ENCODE measurements at regions not wholly inside any gene's neighbourhood (a gene's known extent, or its start where the extent isn't known, plus 50 kb on each side); places are given as distances from the start of the nearest gene placed in this dataset.

- peaks cover 8% of the 10 kb centered on the region for H3K9me3 Mint-ChIP-seq
- no peak for TF ChIP-seq CTCF (IDR thresholded peaks at IDR 0.05)
- peaks cover 4% of the 10 kb centered on the region for H3K27me3 Mint-ChIP-seq (ENCODE audit: low read depth, poor library complexity)
- DNase-seq: no peak
- H3K27ac Mint-ChIP-seq: no peak overlapping the region
- H3K4me1 Mint-ChIP-seq: peaks cover 6% of the 10 kb centered on the region
- H3K4me3 Mint-ChIP-seq: no peak overlapping the region
- H3K36me3 Mint-ChIP-seq (ENCODE audit: low read depth): no peaks in the 10 kb centered on the region
These were observed 256.2 kb upstream of the LUZP2 start for GRCh38 chr11:24240496-24241175.

DNA sequence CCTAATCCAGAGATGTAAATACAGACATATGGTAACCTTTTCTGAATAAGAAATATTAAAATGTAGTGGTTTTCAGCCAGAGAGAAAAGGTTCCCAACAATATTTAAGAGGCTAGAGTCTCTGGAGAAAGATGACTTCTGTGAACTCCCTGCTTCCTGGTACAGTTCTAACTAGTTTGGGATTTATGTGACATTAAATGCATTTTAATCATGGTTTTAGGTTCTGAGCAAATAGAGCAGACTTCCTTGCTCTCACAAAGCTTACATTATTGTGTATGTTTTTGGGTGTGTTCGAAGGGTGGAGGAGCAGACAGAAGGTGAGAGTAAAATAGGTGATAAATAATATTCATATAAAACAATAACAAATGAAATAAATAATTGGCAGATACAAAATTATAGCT, 250.1 kb upstream of the LUZP2 start:
- H3K27me3 Mint-ChIP-seq (ENCODE audit: low read depth, poor library complexity): no peaks in the 10 kb centered on the region

GRCh38 chr11:24247846-24248245, 249.0 kb upstream of the LUZP2 start:
- H3K4me3 Mint-ChIP-seq: no peak overlapping the region
- H3K27me3 Mint-ChIP-seq (ENCODE audit: low read depth, poor library complexity): no peaks in the 10 kb centered on the region
- no peaks in the 10 kb centered on the region for H3K4me1 Mint-ChIP-seq
- peaks cover 8% of the 10 kb centered on the region for H3K9me3 Mint-ChIP-seq
- no peaks in the 10 kb centered on the region for H3K36me3 Mint-ChIP-seq (ENCODE audit: low read depth)
- no peak overlapping the region for H3K27ac Mint-ChIP-seq
- TF ChIP-seq CTCF (IDR thresholded peaks at IDR 0.05): no peak
- no peak for DNase-seq

More for the DNA sequence above, 250.1 kb upstream of the LUZP2 start:
- Mint-ChIP-seq H3K36me3 (ENCODE audit: low read depth) (no peaks in the 10 kb centered on the region), H3K9me3 (peaks cover 8% of the 10 kb centered on the region), H3K4me3 (no peak overlapping the region), H3K27ac (no peak overlapping the region), H3K4me1 (no peaks in the 10 kb centered on the region)
- no peak for DNase-seq
- TF ChIP-seq CTCF (IDR thresholded peaks at IDR 0.05): no peak

DNA sequence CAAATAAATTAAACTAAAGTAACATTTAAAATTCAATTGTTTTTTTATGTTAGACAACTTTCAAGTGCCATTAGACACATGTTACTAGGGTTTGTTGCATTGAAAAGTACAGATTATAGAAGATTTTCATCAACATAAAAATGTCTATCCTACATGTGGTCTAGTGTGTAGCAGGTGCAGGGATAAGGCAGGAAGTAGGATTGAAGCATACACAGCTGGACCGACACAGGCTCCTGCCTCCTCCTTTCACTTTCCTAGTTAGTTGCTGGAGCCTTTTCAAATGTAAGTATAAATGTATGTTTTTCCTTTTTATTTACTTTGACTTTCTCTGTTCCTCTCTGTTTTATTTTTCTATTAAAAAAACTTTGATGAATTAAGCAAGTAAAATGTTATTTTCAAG, 246.9 kb upstream of the LUZP2 start:
- no peaks in the 10 kb centered on the region for H3K36me3 Mint-ChIP-seq (ENCODE audit: low read depth)
- H3K4me1 Mint-ChIP-seq: peaks cover 9% of the 10 kb centered on the region
- no peak overlapping the region for H3K4me3 Mint-ChIP-seq
- no peak for DNase-seq
- H3K9me3 Mint-ChIP-seq: no peaks in the 10 kb centered on the region
- H3K27me3 Mint-ChIP-seq (ENCODE audit: low read depth, poor library complexity): no peaks in the 10 kb centered on the region
- no peak overlapping the region for H3K27ac Mint-ChIP-seq
- no peak for TF ChIP-seq CTCF (IDR thresholded peaks at IDR 0.05)

GRCh38 chr11:24253237-24253760, 243.6 kb upstream of the LUZP2 start:
- H3K4me1 Mint-ChIP-seq: peaks cover 9% of the 10 kb centered on the region
- H3K27me3 Mint-ChIP-seq (ENCODE audit: low read depth, poor library complexity): no peaks in the 10 kb centered on the region
- no peak overlapping the region for H3K27ac Mint-ChIP-seq
- H3K36me3 Mint-ChIP-seq (ENCODE audit: low read depth): no peaks in the 10 kb centered on the region
- H3K4me3 Mint-ChIP-seq: no peak overlapping the region
- no peak for TF ChIP-seq CTCF (IDR thresholded peaks at IDR 0.05)
- DNase-seq: no peak
- H3K9me3 Mint-ChIP-seq: no peaks in the 10 kb centered on the region

DNA sequence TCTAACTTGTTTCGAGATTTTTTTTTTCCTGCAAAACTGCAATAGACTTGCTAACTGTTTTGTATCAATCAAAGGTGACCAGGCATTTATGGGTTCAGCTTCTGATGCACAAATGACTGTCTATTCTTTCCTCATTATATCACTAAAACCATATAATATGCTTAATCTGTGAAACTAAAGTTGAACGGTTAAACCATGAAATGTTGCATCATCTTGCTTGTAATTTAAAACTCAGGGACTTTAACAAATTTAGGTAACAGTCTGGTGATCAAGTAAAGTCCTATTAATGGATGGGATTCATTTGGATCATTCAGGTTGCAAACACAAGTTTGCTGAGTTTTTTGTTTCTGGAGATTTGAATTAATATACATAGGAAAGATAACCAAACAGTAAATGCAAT, 232.0 kb upstream of the LUZP2 start:
- no peak overlapping the region for H3K4me3 Mint-ChIP-seq
- DNase-seq: no peak
- H3K9me3 Mint-ChIP-seq: peaks cover 6% of the 10 kb centered on the region
- TF ChIP-seq CTCF (IDR thresholded peaks at IDR 0.05): no peak
- no peaks in the 10 kb centered on the region for H3K36me3 Mint-ChIP-seq (ENCODE audit: low read depth)
- H3K27me3 Mint-ChIP-seq (ENCODE audit: low read depth, poor library complexity): peaks cover 2% of the 10 kb centered on the region
- H3K27ac Mint-ChIP-seq: no peak overlapping the region
- peaks cover 8% of the 10 kb centered on the region for H3K4me1 Mint-ChIP-seq
